Endothelial cell of umbilical vein (primary cell): ENCODE measurements at regions not wholly inside any gene's neighbourhood (a gene's known extent, or its start where the extent isn't known, plus 50 kb on each side); places are given as distances from the start of the nearest gene placed in this dataset.

Experiments used
- BruUV-seq: library from RNA; stranded (reverse); fragments of 400-500 nt; replicated peaks from 2 replicates; lab custom pipeline; 2021; lab: Mats Ljungman, UMichigan
- CTCF ChIA-PET: fragments of 300-600, 350-600 bp; sonication (Branson Sonifier 250); formaldehyde crosslinking; loops from one replicate; lab custom pipeline; 2021; ENCODE audit warnings: antibody characterized with exemption, inconsistent platforms; lab: Charles Lee
- POLR2A ChIA-PET: fragments of 300-600, 350-600 bp; sonication (Branson Sonifier 250); formaldehyde crosslinking; loops from one replicate; lab custom pipeline; 2021; ENCODE audit warnings: antibody characterized with exemption, inconsistent platforms; lab: Charles Lee
- DNase-seq: peaks from one replicate; pipeline ENCODE4 v3.0.0-alpha.2; 2011; ENCODE audit warnings: low read depth, low spot score
- FAIRE-seq: peaks from 2 replicates; lab custom pipeline; 2011; peaks lifted over from hg19 to GRCh38; lab: Jason Lieb, UNC
- H2AFZ ChIP-seq: 2 replicates; pipeline ENCODE4 v1.6.0; 2012; ENCODE audit warnings: low read depth, low read length, control low read depth, inconsistent platforms
- H3K27ac ChIP-seq: 2 replicates; pipeline ENCODE4 v1.5.1; 2011; ENCODE audit warnings: low read depth, mild to moderate bottlenecking, control low read depth, low read length, moderate library complexity; ENCODE audit not compliant: insufficient read depth
- H3K27me3 ChIP-seq, 2 experiments: 2 replicates each; pipeline versions ENCODE4 v1.6.0 to v1.6.1; 2011; ENCODE audit warnings: low read length in 2 of 2, mixed read lengths in 1 of 2; ENCODE audit not compliant: control insufficient read depth in 2 of 2, insufficient read depth in 2 of 2
- H3K36me3 ChIP-seq, 2 experiments: 2 replicates in 1 of 2; 3 replicates in 1 of 2; pipeline ENCODE4 v1.5.1; 2011; ENCODE audit warnings: low read length in 2 of 2, mild to moderate bottlenecking in 1 of 2, moderate library complexity in 1 of 2; ENCODE audit not compliant: control insufficient read depth in 2 of 2, insufficient read depth in 2 of 2; ENCODE audit errors: extremely low read depth in 1 of 2
- H3K4me1 ChIP-seq: 3 replicates; pipeline ENCODE4 v1.5.1; 2011; ENCODE audit warnings: mild to moderate bottlenecking, low read length; ENCODE audit not compliant: control insufficient read depth, insufficient read depth; ENCODE audit errors: extremely low read depth
- H3K4me2 ChIP-seq: 2 replicates; pipeline ENCODE4 v1.6.1; 2011; ENCODE audit warnings: low read length, control low read depth, mixed read lengths; ENCODE audit not compliant: insufficient read depth
- H3K4me3 ChIP-seq, 3 experiments: fragments of 200-600 bp in 1 of 3; sonication (generic), shearing (Covaris generic) in 1 of 3; replicated peaks in 1 of 3; 2 replicates each; pipeline ENCODE4 v1.5.1; 2011 to 2016; ENCODE audit warnings: control low read depth in 3 of 3, low read length in 3 of 3, mild to moderate bottlenecking in 2 of 3, inconsistent platforms in 1 of 3, low read depth in 1 of 3, moderate library complexity in 1 of 3; ENCODE audit not compliant: insufficient read depth in 1 of 3
- H3K79me2 ChIP-seq: 2 replicates; pipeline ENCODE4 v1.6.0; 2012; ENCODE audit warnings: low read length, inconsistent platforms; ENCODE audit not compliant: control insufficient read depth, insufficient read depth
- H3K9ac ChIP-seq: replicated peaks from 2 replicates; pipeline ENCODE3; 2011; ENCODE audit warnings: low read length, control low read depth; ENCODE audit not compliant: insufficient read depth; ENCODE audit errors: extremely low read depth
- H3K9me1 ChIP-seq: replicated peaks from 3 replicates; pipeline ENCODE4 v1.6.0; 2011; ENCODE audit warnings: mild to moderate bottlenecking, low read length; ENCODE audit not compliant: control insufficient read depth, insufficient read depth; ENCODE audit errors: extremely low read depth
- H3K9me3 ChIP-seq: replicated peaks from 2 replicates; pipeline ENCODE4 v1.5.1; 2012; ENCODE audit warnings: low read length, inconsistent platforms; ENCODE audit not compliant: control insufficient read depth, insufficient read depth
- H4K20me1 ChIP-seq: replicated peaks from 2 replicates; pipeline ENCODE3; 2011; ENCODE audit warnings: mild to moderate bottlenecking, low read length; ENCODE audit not compliant: control insufficient read depth, insufficient read depth; ENCODE audit errors: extremely low read depth
- EZH2 ChIP-seq: IDR thresholded peaks from 2 replicates; pipeline ENCODE4 v1.6.1; 2012; ENCODE audit warnings: borderline replicate concordance, low read depth, mild to moderate bottlenecking, moderate library complexity, low read length, inconsistent platforms; ENCODE audit not compliant: severe bottlenecking
- FOS ChIP-seq: IDR thresholded peaks from 2 replicates; pipeline ENCODE4 v1.6.1; 2011; ENCODE audit warnings: mild to moderate bottlenecking, low read length, moderate library complexity, borderline replicate concordance; ENCODE audit not compliant: insufficient read depth
- GATA2 ChIP-seq: IDR thresholded peaks from 2 replicates; pipeline ENCODE4 v1.7.0; 2011; ENCODE audit warnings: low read depth, mild to moderate bottlenecking, moderate library complexity, mixed read lengths, low read length; ENCODE audit not compliant: insufficient read length, insufficient read depth
- JUN ChIP-seq: IDR thresholded peaks from 2 replicates; pipeline ENCODE4 v1.6.1; 2011; ENCODE audit warnings: borderline replicate concordance, low read depth; ENCODE audit not compliant: insufficient read length, insufficient read depth
- MYC ChIP-seq: IDR thresholded peaks from one replicate; pipeline ENCODE4 v1.6.1; 2011; ENCODE audit warnings: mild to moderate bottlenecking, low read depth, low read length
- POLR2A ChIP-seq: IDR thresholded peaks from 2 replicates; pipeline ENCODE4 v1.6.1; 2012; ENCODE audit warnings: low read depth, mild to moderate bottlenecking, control low read depth, low read length
- POLR2AphosphoS5 ChIP-seq: IDR thresholded peaks from 2 replicates; pipeline ENCODE4 v1.6.1; 2012; ENCODE audit warnings: low read depth, mild to moderate bottlenecking, control low read depth, low read length, moderate library complexity; ENCODE audit not compliant: insufficient read depth
- dilution Hi-C: fragments of 300-500 bp; cut with MboI; formaldehyde crosslinking; loops from one replicate; pipeline ENCODE4 v1.15.0; 2019; ENCODE audit warnings: low sequenced_read_pairs; ENCODE audit not compliant: extremely low pct_ligation_motif_present
- intact Hi-C: fragments of 100-400 bp; cut with micrococcal nuclease; formaldehyde crosslinking; loops from one replicate; pipeline ENCODE4 v1.10.0; 2022
- TF ChIP-seq, protein P1 (sequence below), 2 donors: IDR thresholded peaks; 1 replicate in 1 of 2; 2 replicates in 1 of 2; pipeline ENCODE4 v1.5.1; 2011; ENCODE audit warnings: low read length in 2 of 2, mild to moderate bottlenecking in 2 of 2, moderate library complexity in 2 of 2, control low read depth in 1 of 2, inconsistent platforms in 1 of 2, low read depth in 1 of 2; ENCODE audit not compliant: insufficient read depth in 1 of 2; ENCODE audit errors: extremely low read depth in 1 of 2
- TF ChIP-seq, protein P2 (sequence below): IDR thresholded peaks from 2 replicates; pipeline ENCODE4 v1.6.1; 2011; ENCODE audit not compliant: insufficient read depth, insufficient read length

DNA sequence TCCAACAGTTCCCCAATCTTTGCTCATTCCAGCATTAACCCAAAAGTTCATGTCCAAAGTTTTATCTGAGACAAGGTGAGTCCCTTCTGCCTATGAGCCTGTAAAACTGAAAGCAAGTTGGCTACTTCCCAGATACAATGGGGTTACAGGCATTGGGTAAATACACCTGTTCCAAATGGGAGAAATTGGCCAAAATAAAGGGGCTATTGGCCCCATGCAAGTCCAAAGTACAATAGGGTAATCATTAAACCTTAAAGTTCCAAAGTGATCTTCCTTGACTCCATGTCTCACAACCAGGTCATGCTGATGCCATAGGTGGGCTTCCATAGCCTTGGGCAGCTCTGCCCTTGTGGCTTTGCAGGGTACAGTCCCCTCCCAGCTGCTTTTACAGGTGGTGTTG, 511.7 kb upstream of the KLHL4 start:
- Histone ChIP-seq H3K4me2 (no peak overlapping the region), H3K27me3 (no peaks in the 10 kb centered on the region), H3K9me3 (no peaks in the 10 kb centered on the region), H3K9me1 (no peaks in the 10 kb centered on the region), H4K20me1 (no peaks in the 10 kb centered on the region), H3K4me3 (no peak overlapping the region), H3K4me1 (no peaks in the 10 kb centered on the region), H3K79me2 (no peaks in the 10 kb centered on the region), H3K27ac (no peak overlapping the region), H3K36me3 (no peaks in the 10 kb centered on the region), H2AFZ (no peak overlapping the region), H3K9ac (no peak overlapping the region)
- CTCF ChIA-PET: no interaction called here
- FAIRE-seq (no peak), DNase-seq (no peak)
- BruUV-seq: no TSS peak
- POLR2A ChIA-PET: no interaction called here
- TF ChIP-seq POLR2AphosphoS5: no peak
- no peak for TF ChIP-seq GATA2
- TF ChIP-seq FOS: no peak
- TF ChIP-seq, protein P1, sequence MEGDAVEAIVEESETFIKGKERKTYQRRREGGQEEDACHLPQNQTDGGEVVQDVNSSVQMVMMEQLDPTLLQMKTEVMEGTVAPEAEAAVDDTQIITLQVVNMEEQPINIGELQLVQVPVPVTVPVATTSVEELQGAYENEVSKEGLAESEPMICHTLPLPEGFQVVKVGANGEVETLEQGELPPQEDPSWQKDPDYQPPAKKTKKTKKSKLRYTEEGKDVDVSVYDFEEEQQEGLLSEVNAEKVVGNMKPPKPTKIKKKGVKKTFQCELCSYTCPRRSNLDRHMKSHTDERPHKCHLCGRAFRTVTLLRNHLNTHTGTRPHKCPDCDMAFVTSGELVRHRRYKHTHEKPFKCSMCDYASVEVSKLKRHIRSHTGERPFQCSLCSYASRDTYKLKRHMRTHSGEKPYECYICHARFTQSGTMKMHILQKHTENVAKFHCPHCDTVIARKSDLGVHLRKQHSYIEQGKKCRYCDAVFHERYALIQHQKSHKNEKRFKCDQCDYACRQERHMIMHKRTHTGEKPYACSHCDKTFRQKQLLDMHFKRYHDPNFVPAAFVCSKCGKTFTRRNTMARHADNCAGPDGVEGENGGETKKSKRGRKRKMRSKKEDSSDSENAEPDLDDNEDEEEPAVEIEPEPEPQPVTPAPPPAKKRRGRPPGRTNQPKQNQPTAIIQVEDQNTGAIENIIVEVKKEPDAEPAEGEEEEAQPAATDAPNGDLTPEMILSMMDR (IDR thresholded peaks at IDR 0.05; ENCODE audit: extremely low read depth in 1 of 2, insufficient read depth in 1 of 2, low read depth in 1 of 2, low read length in 2 of 2): no peak
- no peak for TF ChIP-seq POLR2A
- no peak for TF ChIP-seq MYC
- TF ChIP-seq EZH2: no peak
- TF ChIP-seq, protein P2, sequence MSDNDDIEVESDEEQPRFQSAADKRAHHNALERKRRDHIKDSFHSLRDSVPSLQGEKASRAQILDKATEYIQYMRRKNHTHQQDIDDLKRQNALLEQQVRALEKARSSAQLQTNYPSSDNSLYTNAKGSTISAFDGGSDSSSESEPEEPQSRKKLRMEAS: no peak
- no peak for TF ChIP-seq JUN
- intact Hi-C loops: no loop called here
- dilution Hi-C loops: no loop called here
